ENCODE measurements at regions not wholly inside any gene's neighbourhood (a gene's known extent, or its start where the extent isn't known, plus 50 kb on each side); places are given as distances from the start of the nearest gene placed in this dataset.

DNA sequence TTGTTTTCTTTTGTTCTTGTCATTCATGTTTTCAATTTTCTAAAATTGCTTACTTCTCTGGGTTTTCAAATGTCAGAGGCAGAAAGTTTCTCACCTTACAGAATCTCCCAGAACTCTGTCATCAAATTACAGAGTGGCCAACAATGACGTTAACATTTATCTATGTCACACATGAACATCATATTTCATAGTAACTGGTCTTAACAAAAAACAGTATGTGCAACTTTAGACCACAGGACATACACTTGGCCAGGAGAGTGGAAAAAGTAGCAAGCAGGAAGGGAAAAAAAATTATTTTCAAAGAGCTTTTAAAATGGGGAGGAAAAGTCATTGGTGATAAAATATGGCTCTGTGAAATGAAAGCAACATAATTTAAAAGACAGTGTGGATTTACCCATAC, 426.5 kb downstream of the MED13L start (continued):
- TF ChIP-seq, protein P1, sequence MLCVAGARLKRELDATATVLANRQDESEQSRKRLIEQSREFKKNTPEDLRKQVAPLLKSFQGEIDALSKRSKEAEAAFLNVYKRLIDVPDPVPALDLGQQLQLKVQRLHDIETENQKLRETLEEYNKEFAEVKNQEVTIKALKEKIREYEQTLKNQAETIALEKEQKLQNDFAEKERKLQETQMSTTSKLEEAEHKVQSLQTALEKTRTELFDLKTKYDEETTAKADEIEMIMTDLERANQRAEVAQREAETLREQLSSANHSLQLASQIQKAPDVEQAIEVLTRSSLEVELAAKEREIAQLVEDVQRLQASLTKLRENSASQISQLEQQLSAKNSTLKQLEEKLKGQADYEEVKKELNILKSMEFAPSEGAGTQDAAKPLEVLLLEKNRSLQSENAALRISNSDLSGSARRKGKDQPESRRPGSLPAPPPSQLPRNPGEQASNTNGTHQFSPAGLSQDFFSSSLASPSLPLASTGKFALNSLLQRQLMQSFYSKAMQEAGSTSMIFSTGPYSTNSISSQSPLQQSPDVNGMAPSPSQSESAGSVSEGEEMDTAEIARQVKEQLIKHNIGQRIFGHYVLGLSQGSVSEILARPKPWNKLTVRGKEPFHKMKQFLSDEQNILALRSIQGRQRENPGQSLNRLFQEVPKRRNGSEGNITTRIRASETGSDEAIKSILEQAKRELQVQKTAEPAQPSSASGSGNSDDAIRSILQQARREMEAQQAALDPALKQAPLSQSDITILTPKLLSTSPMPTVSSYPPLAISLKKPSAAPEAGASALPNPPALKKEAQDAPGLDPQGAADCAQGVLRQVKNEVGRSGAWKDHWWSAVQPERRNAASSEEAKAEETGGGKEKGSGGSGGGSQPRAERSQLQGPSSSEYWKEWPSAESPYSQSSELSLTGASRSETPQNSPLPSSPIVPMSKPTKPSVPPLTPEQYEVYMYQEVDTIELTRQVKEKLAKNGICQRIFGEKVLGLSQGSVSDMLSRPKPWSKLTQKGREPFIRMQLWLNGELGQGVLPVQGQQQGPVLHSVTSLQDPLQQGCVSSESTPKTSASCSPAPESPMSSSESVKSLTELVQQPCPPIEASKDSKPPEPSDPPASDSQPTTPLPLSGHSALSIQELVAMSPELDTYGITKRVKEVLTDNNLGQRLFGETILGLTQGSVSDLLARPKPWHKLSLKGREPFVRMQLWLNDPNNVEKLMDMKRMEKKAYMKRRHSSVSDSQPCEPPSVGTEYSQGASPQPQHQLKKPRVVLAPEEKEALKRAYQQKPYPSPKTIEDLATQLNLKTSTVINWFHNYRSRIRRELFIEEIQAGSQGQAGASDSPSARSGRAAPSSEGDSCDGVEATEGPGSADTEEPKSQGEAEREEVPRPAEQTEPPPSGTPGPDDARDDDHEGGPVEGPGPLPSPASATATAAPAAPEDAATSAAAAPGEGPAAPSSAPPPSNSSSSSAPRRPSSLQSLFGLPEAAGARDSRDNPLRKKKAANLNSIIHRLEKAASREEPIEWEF (CRISPR knock-in tag; IDR thresholded peaks at IDR 0.05): no peak
- TF ChIP-seq DPF2 (IDR thresholded peaks at IDR 0.05): no peak
- no peak for TF ChIP-seq TFAM (CRISPR knock-in tag; conservative IDR thresholded peaks at IDR 0.05)
- no peak for TF ChIP-seq GMEB1 (CRISPR knock-in tag; IDR thresholded peaks at IDR 0.05)
- no peak for TF ChIP-seq ZSCAN29 (IDR thresholded peaks at IDR 0.05)
- TF ChIP-seq, protein P2, sequence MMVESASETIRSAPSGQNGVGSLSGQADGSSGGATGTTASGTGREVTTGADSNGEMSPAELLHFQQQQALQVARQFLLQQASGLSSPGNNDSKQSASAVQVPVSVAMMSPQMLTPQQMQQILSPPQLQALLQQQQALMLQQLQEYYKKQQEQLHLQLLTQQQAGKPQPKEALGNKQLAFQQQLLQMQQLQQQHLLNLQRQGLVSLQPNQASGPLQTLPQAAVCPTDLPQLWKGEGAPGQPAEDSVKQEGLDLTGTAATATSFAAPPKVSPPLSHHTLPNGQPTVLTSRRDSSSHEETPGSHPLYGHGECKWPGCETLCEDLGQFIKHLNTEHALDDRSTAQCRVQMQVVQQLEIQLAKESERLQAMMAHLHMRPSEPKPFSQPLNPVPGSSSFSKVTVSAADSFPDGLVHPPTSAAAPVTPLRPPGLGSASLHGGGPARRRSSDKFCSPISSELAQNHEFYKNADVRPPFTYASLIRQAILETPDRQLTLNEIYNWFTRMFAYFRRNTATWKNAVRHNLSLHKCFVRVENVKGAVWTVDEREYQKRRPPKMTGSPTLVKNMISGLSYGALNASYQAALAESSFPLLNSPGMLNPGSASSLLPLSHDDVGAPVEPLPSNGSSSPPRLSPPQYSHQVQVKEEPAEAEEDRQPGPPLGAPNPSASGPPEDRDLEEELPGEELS (CRISPR knock-in tag; IDR thresholded peaks at IDR 0.05; ENCODE audit: borderline replicate concordance): no peak

All from K562 (cell line).